OCI-M1 (cell line): ENCODE measurements at regions not wholly inside any gene's neighbourhood (a gene's known extent, or its start where the extent isn't known, plus 50 kb on each side); places are given as distances from the start of the nearest gene placed in this dataset.
"Not testable (repeated sequence)": the region's sequence is repeated elsewhere in the genome, so short reads cannot be mapped to it uniquely, and the experiment has no call there.

ENCODE experiments used
- DNase-seq: peaks from one replicate; lab custom pipeline; 2025; lab: John Stamatoyannopoulos, UW

DNA sequence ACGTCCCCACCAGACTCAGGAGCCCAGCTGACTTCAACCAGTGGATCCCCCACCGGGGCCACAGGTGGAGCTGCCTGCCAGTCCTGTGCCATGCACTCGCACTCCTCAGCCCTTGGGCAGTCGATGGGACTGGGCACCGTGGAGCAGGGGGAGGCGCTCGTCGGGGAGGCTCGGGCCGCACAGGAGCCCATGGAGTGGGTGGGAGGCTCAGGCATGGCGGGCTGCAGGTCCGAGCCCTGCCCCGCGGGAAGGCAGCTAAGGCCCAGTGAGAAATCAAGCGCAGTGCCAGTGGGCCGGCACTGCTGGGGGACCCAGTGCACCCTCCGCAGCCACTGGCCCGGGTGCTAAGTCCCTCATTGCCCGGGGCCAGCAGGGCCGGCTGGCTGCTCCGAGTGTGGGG is 52.3 kb upstream of the LRRC30 start:
- not testable (repeated sequence) for DNase-seq

DNA sequence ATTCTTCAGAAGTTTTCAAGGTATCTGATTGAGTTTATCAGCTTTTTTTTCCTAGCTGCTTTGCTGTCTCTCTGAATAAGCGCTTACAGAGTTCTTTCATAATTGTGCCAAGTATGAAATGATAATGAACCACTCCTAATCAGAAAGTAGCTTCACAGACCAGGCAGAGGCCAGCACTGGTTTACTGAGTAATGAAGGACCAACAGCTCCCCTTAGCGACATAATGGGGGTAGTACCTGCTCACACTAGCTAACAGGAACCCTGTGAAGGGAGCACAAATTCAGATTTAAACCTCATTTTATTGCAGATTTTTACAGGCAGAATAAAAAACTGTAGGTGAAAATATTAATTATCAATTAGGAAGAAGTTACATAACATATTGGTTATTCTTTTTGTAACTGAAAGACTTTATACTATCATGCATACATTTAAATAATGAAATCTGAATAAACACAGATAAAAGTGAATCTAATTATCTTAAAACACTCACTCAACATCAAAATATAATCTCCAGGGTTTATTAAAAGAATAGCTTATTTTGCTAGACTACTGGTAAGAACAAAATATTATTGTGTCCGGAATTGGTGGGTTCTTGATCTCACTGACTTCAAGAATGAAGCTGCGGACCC is 53.7 kb upstream of the LRRC30 start:
- peak; percentile 75 for DNase-seq

DNA sequence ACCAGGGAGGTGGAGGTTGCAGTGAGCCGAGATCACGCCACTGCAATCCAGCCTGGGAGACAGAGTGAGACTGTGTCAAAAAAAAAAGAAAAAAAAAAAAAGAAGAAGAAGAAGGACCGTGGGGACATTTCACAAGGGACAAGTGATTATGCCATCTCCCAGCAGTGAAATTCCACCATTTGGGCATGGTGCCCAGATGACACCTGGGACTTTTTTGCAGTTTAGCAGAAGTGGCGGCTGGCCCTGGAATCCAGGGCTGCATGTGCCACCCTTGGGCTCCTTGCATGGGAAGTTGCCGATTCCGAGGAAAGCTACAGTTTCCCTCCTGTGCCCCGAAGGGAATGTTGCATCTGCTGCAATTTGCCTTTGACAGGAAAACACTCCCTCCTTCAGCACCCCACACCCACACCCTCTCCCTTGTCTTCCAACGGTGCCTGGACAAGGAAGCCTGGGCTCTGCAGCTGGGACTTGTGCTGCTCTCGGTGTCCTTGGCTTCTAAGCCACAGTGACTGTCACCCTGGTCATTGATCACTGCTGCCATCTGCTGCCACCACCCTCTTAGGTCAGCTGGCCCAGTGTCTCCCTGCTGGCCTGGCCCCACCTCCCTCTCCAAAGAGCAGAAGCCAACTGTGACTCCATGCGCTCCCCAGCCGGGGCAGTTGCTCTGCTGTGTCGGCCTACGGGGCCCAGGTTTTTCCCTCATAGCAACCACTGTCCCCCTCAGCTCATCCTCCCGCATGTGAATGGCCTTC is 56.4 kb upstream of the LRRC30 start:
- no peak for DNase-seq

DNA sequence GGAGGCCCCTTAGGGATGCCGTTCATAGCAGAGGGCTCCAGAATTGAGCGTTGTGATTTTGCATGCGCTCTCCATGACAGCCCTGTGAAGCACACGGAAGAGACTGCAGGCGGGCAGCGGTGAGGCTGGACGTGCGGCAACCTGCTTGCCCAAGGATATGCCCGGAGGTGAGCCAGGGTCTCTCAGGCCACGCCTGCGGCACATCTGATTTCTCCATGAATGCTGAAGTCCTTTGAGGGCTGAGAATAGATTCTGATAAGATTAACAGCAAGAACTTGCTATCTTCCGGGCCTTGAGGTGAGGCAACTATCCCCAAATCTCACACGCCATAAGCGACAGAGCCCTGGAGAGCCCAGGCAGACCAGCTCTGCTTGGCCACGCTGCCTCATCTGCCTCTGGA is 55.6 kb upstream of the LAMA1 start:
- DNase-seq: no peak

DNA sequence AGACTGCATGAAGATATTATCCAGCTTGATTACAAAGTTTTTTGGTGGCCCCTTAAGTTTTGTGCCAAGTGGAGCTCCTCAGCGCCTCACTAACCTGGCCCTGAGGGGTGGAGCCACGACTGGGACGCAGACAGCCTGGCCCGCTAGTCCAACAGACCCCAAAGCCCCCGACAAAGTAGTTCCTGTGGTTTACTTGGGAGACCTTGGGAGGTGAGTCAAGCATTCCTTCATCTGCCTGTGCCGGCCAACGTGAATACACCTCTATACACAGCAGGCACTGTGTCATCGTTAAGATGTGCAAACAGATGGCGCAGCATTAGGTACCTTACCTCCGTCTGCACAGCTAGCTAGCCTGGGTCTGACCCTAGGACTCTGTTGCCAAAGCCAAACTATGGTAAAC is 55.0 kb upstream of the LAMA1 start:
- DNase-seq: no peak

DNA sequence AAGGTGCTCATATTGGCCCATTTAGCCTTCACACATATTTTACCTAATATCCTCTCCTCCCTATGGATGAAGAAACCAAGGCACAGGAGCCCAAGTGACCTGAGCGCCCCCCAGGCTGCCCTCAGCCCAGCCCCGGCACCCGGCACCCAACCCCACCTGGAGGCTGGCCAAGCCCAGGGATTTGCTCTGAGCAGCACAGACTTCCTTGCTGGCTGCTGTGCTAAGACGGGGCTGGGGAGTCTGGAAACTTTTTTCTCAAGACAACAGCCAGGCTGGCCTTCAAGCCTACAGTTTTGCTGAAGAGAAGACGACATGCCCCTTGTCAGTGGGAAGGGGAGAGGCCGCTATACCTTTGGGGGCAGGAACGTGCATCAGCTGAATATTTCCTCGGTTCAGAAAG is 52.7 kb upstream of the LAMA1 start:
- no peak for DNase-seq

DNA sequence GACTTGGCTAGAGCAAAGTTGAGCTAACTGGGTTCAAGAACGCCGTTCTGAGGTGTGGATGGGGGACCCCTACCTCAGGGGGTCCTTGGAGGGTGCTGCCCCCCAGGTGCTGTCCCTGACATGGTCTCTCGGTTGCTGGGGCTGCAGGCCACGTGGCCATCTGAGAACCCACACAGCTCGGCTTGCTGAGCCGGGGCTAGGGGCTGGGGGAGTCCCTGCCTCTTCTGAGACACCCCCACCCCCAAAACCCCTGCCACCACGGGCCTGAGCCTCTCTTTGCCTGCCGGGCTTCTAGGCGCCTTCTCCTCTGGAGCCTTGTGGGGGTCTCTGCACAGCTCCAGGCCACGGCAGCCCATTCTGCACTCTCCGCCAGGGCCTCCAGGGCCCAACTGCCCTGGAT is 52.0 kb upstream of the LAMA1 start:
- DNase-seq: no peak

DNA sequence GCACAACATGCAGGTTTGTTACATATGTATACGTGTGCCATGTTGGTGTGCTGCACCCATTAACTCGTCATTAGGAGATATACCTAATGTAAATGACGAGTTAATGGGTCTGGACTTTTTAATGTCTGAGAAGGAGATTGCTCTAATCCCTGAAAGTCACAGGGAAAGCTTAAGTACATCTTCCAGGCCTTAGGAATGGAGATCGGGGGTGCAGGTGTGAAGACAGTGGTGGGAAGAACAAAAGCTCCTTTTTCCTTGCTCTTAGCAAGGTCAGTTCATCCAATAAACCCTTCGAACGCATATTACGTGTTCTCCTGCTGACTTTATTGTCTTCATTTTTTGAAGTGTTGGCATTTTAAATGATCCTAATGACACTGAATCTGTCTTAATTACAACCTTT is 50.8 kb upstream of the LAMA1 start:
- no peak for DNase-seq
